ENCODE measurements at regions not wholly inside any gene's neighbourhood (a gene's known extent, or its start where the extent isn't known, plus 50 kb on each side); places are given as distances from the start of the nearest gene placed in this dataset.

- no peak for TF ChIP-seq CTCF (IDR thresholded peaks at IDR 0.05; ENCODE audit: low read length)
- no peak for TF ChIP-seq EZH2 (optimal IDR thresholded peaks at IDR 0.05; ENCODE audit: low read depth, low read length)
- no peak for TF ChIP-seq EZH2phosphoT487 (IDR thresholded peaks at IDR 0.05; ENCODE audit: low read length)
Measured at GRCh38 chr11:86876716-86877234, 76.4 kb downstream of the PRSS23 start.

All from MM.1S (cell line).